ENCODE measurements at regions not wholly inside any gene's neighbourhood (a gene's known extent, or its start where the extent isn't known, plus 50 kb on each side); places are given as distances from the start of the nearest gene placed in this dataset.
A peak's percentile ranks its signal among the peaks of the same experiment; 100 is the strongest.

GRCh38 chr14:29028973-29029582 is 262.5 kb downstream of the FOXG1 start (continued):
- TF ChIP-seq POLR2AphosphoS2 (conservative IDR thresholded peaks at IDR 0.05; ENCODE audit: low read length) = no peak
- TF ChIP-seq CEBPB (IDR thresholded peaks at IDR 0.05) = no peak
- TF ChIP-seq MAFK (IDR thresholded peaks at IDR 0.05; ENCODE audit: partially characterized antibody) = no peak
- TF ChIP-seq, protein P1, sequence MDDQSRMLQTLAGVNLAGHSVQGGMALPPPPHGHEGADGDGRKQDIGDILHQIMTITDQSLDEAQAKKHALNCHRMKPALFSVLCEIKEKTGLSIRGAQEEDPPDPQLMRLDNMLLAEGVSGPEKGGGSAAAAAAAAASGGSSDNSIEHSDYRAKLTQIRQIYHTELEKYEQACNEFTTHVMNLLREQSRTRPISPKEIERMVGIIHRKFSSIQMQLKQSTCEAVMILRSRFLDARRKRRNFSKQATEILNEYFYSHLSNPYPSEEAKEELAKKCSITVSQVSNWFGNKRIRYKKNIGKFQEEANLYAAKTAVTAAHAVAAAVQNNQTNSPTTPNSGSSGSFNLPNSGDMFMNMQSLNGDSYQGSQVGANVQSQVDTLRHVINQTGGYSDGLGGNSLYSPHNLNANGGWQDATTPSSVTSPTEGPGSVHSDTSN (IDR thresholded peaks at IDR 0.05) = no peak
- TF ChIP-seq CHD2 (IDR thresholded peaks at IDR 0.05; ENCODE audit: low read length, partially characterized antibody) = no peak
- no peak for TF ChIP-seq HOXA7 (CRISPR knock-in tag; IDR thresholded peaks at IDR 0.05)
- TF ChIP-seq CHD4 (IDR thresholded peaks at IDR 0.05; ENCODE audit: borderline replicate concordance) = no peak

- no peak for ATAC-seq
- no peak for FAIRE-seq
- H3K9me3 ChIP-seq = peaks cover 18% of the 10 kb centered on the region; the same call in 2 of the 3 replicates
- H3K27ac ChIP-seq = 0 out of 6 replicates have a peak overlapping the region, but pooled peaks of 1 of the 2 experiments have one; percentile 18
- no peak overlapping the region for H3K4me3 ChIP-seq
- WGBS (ENCODE audit: missing lambda C conversion rate) = 35% methylated on average over 2 of the region's 2 CpGs
- CTCF ChIA-PET = no interaction called here
- no peak for DNase-seq (ENCODE audit: low read depth in 1 of 2, low spot score in 1 of 2)
- no peak overlapping the region for H3K4me2 ChIP-seq
- no peak for TF ChIP-seq ZC3H11A (IDR thresholded peaks at IDR 0.05)
- TF ChIP-seq ZSCAN20 (CRISPR knock-in tag; IDR thresholded peaks at IDR 0.05) = no peak
- TF ChIP-seq MAZ (IDR thresholded peaks at IDR 0.05; ENCODE audit: borderline replicate concordance, low read depth, low read length) = no peak
- TF ChIP-seq RARB (CRISPR knock-in tag; IDR thresholded peaks at IDR 0.05) = no peak
- no peak for TF ChIP-seq CHD4 (IDR thresholded peaks at IDR 0.05; ENCODE audit: borderline replicate concordance)
- no peak for TF ChIP-seq CBX8 (IDR thresholded peaks at IDR 0.05)
- no peak for TF ChIP-seq JUNB (IDR thresholded peaks at IDR 0.05)
- TF ChIP-seq, protein P2, sequence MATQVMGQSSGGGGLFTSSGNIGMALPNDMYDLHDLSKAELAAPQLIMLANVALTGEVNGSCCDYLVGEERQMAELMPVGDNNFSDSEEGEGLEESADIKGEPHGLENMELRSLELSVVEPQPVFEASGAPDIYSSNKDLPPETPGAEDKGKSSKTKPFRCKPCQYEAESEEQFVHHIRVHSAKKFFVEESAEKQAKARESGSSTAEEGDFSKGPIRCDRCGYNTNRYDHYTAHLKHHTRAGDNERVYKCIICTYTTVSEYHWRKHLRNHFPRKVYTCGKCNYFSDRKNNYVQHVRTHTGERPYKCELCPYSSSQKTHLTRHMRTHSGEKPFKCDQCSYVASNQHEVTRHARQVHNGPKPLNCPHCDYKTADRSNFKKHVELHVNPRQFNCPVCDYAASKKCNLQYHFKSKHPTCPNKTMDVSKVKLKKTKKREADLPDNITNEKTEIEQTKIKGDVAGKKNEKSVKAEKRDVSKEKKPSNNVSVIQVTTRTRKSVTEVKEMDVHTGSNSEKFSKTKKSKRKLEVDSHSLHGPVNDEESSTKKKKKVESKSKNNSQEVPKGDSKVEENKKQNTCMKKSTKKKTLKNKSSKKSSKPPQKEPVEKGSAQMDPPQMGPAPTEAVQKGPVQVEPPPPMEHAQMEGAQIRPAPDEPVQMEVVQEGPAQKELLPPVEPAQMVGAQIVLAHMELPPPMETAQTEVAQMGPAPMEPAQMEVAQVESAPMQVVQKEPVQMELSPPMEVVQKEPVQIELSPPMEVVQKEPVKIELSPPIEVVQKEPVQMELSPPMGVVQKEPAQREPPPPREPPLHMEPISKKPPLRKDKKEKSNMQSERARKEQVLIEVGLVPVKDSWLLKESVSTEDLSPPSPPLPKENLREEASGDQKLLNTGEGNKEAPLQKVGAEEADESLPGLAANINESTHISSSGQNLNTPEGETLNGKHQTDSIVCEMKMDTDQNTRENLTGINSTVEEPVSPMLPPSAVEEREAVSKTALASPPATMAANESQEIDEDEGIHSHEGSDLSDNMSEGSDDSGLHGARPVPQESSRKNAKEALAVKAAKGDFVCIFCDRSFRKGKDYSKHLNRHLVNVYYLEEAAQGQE (IDR thresholded peaks at IDR 0.05) = no peak
- no peak for TF ChIP-seq ESRRA (IDR thresholded peaks at IDR 0.05; ENCODE audit: borderline replicate concordance, low read length)
- TF ChIP-seq NPAS2 (CRISPR knock-in tag; IDR thresholded peaks at IDR 0.05; ENCODE audit: borderline replicate concordance) = no peak
- H3K4me1 ChIP-seq = 0 out of 3 replicates have a peak, but pooled peaks cover 3% of the 10 kb centered on the region
- POLR2A ChIA-PET = no interaction called here
Observed at GRCh38 chr14:29030121-29030520, 263.5 kb downstream of the FOXG1 start.

GRCh38 chr14:29030970-29031369 is 264.4 kb downstream of the FOXG1 start:
- H3K4me1 ChIP-seq = 0 out of 3 replicates have a peak, but pooled peaks cover 3% of the 10 kb centered on the region

More at GRCh38 chr14:29030970-29031369, 264.4 kb downstream of the FOXG1 start:
- no peak overlapping the region for H3K4me2 ChIP-seq
- ChIA-PET POLR2A (no interaction called here), CTCF (no interaction called here)
- FAIRE-seq = no peak
- TF ChIP-seq FOXS1 (CRISPR knock-in tag; IDR thresholded peaks at IDR 0.05) = no peak
- TF ChIP-seq EP300 (IDR thresholded peaks at IDR 0.05) = no peak
- no peak for TF ChIP-seq PHF8 (IDR thresholded peaks at IDR 0.05; ENCODE audit: borderline replicate concordance, low read depth)
- no peak for TF ChIP-seq EHMT2 (IDR thresholded peaks at IDR 0.05; ENCODE audit: low read depth)
- TF ChIP-seq HOXA7 (CRISPR knock-in tag; IDR thresholded peaks at IDR 0.05) = no peak
- no peak for TF ChIP-seq MAFK (IDR thresholded peaks at IDR 0.05; ENCODE audit: partially characterized antibody)
- no peak for TF ChIP-seq KDM5A (IDR thresholded peaks at IDR 0.05)
- no peak for TF ChIP-seq ESRRA (IDR thresholded peaks at IDR 0.05; ENCODE audit: borderline replicate concordance, low read length)
- TF ChIP-seq FOSB (CRISPR knock-in tag; IDR thresholded peaks at IDR 0.05) = no peak
- no peak for TF ChIP-seq POLR2A (IDR thresholded peaks at IDR 0.05; ENCODE audit: low read length)
- TF ChIP-seq, protein P3, sequence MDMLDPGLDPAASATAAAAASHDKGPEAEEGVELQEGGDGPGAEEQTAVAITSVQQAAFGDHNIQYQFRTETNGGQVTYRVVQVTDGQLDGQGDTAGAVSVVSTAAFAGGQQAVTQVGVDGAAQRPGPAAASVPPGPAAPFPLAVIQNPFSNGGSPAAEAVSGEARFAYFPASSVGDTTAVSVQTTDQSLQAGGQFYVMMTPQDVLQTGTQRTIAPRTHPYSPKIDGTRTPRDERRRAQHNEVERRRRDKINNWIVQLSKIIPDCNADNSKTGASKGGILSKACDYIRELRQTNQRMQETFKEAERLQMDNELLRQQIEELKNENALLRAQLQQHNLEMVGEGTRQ (IDR thresholded peaks at IDR 0.05) = no peak
- no peak for TF ChIP-seq CBX8 (IDR thresholded peaks at IDR 0.05)
- DNase-seq (ENCODE audit: low read depth in 1 of 2, low spot score in 1 of 2) = no peak
- WGBS (ENCODE audit: missing lambda C conversion rate) = 67% methylated on average over 2 of the region's 2 CpGs
- no peak overlapping the region for H3K4me3 ChIP-seq
- peaks cover 18% of the 10 kb centered on the region; the same call in 2 of the 3 replicates for H3K9me3 ChIP-seq
- no peak for ATAC-seq
- no peak overlapping the region for H3K27ac ChIP-seq

All from A549 (cell line).